ENCODE measurements at regions not wholly inside any gene's neighbourhood (a gene's known extent, or its start where the extent isn't known, plus 50 kb on each side); places are given as distances from the start of the nearest gene placed in this dataset.
A peak's percentile ranks its signal among the peaks of the same experiment; 100 is the strongest.

- Histone ChIP-seq H3K4me1 (no peaks in the 10 kb centered on the region), H3K27me3 (no peaks in the 10 kb centered on the region), H3K4me3 (no peak overlapping the region), H3K27ac (no peak overlapping the region), H3K36me3 (no peaks in the 10 kb centered on the region), H3K9me3 (no peaks in the 10 kb centered on the region)
- ATAC-seq (peak in 1 of 4 donors; percentile 38), DNase-seq (no peak), FAIRE-seq (no peak)
- TF ChIP-seq CTCF (IDR thresholded peaks at IDR 0.05): no peak
- WGBS, 2 donors: 37 to 41% methylated on average over 5 of the region's 5 CpGs
- intact Hi-C loops (cut with DNase I): no loop called here
Measured at GRCh38 chr18:33957707-33958106, 267.0 kb downstream of the NOL4 start.

GRCh38 chr18:33951031-33951430 lies 273.7 kb downstream of the NOL4 start:
- H3K4me1 ChIP-seq: no peaks in the 10 kb centered on the region
- FAIRE-seq (no peak), DNase-seq (no peak), ATAC-seq (no peak)
- H3K9me3 ChIP-seq: no peaks in the 10 kb centered on the region
- TF ChIP-seq CTCF (IDR thresholded peaks at IDR 0.05): no peak
- no peaks in the 10 kb centered on the region for H3K36me3 ChIP-seq
- WGBS, 2 donors: 71 to 73% methylated on average over 1 of the region's 1 CpG
- H3K27me3 ChIP-seq: peaks cover 0 to 2% (median 0%) of the 10 kb centered on the region in 4 donors
- H3K27ac ChIP-seq: no peak overlapping the region
- no peak overlapping the region for H3K4me3 ChIP-seq
- intact Hi-C loops (cut with DNase I): no loop called here

- Histone ChIP-seq H3K4me3 (no peak overlapping the region), H3K27ac (no peak overlapping the region), H3K4me1 (no peaks in the 10 kb centered on the region), H3K9me3 (no peaks in the 10 kb centered on the region), H3K36me3 (no peaks in the 10 kb centered on the region), H3K27me3 (peaks cover 0 to 3% (median 0%) of the 10 kb centered on the region in 4 donors)
- intact Hi-C loops (cut with DNase I): no loop called here
- WGBS, 2 donors: 92 to 95% methylated on average over 1 of the region's 1 CpG
- no peak for DNase-seq
- no peak for FAIRE-seq
- no peak for TF ChIP-seq CTCF (IDR thresholded peaks at IDR 0.05)
- ATAC-seq: no peak
Measured at GRCh38 chr18:33946336-33946735, 278.4 kb downstream of the NOL4 start.

- peaks cover 0 to 3% (median 0%) of the 10 kb centered on the region in 4 donors for H3K27me3 ChIP-seq
- no peaks in the 10 kb centered on the region for H3K36me3 ChIP-seq
- H3K27ac ChIP-seq: no peak overlapping the region
- intact Hi-C loops (cut with DNase I): no loop called here
- H3K4me3 ChIP-seq: no peak overlapping the region
- TF ChIP-seq CTCF (IDR thresholded peaks at IDR 0.05): no peak
- no peak for FAIRE-seq
- ATAC-seq: no peak
- no peak for DNase-seq
- H3K4me1 ChIP-seq: no peaks in the 10 kb centered on the region
- no peaks in the 10 kb centered on the region for H3K9me3 ChIP-seq
Measured at GRCh38 chr18:33944493-33944892, 280.2 kb downstream of the NOL4 start.

GRCh38 chr18:33937270-33937816 lies 287.4 kb downstream of the NOL4 start:
- intact Hi-C loops (cut with DNase I): no loop called here
- Histone ChIP-seq H3K27me3 (no peaks in the 10 kb centered on the region), H3K27ac (no peak overlapping the region), H3K36me3 (no peaks in the 10 kb centered on the region), H3K9me3 (no peaks in the 10 kb centered on the region), H3K4me1 (no peaks in the 10 kb centered on the region), H3K4me3 (no peak overlapping the region)
- ATAC-seq (no peak), DNase-seq (no peak), FAIRE-seq (no peak)
- TF ChIP-seq CTCF (IDR thresholded peaks at IDR 0.05): no peak

Measured in pancreas (tissue), 10 donors.